Heart left ventricle (tissue), 13 donors: ENCODE measurements at regions not wholly inside any gene's neighbourhood (a gene's known extent, or its start where the extent isn't known, plus 50 kb on each side); places are given as distances from the start of the nearest gene placed in this dataset.

ENCODE experiments used
- POLR2A ChIP-seq, 2 donors: fragments of 450-650 bp; IDR thresholded peaks; one replicate each; pipeline ENCODE4 v1.6.1; 2017; ENCODE audit warnings: antibody characterized with exemption in 2 of 2, mild to moderate bottlenecking in 2 of 2, moderate library complexity in 2 of 2
- TF ChIP-seq, protein P1 (sequence below), 12 donors: fragments of 200-600 bp; sonication (generic) in 4 of 12; IDR thresholded peaks; one replicate each; pipeline versions ENCODE4 v1.5.0 to v1.8.0; 2018 to 2022; ENCODE audit warnings: antibody characterized with exemption in 12 of 12, mild to moderate bottlenecking in 5 of 12
- donor health status: ischemic (EF 13 %, LVEDD 7.1; RV severe dilation, severe dysfunction).
- donor health status: DM: no; HTN: yes; CAD: no.
- donor health status: DM: no; HTN: no; CAD: no.
- donor health status: ischemic (EF 25% LVEDD 6.9; RV normal size, moderate dysfunction).
- donor health status: ischemic (EF 25% LVEDD 5.7; RV mildly dilated, moderate dysfunction).
- donor health status: ischemic (EF 35%, LVEDD 5.7; RV mildly dilated, moderate dysfunction).
- donor health status: nonischemic (EF 11% LVEDD 7.7; RV severe dilation, severe dysfunction).
- donor health status: DM: yes; HTN: yes; CAD: no.
- donor health status: PGD.
- donor health status: ischemic (EF 29% LVEDD 5.4; RV normal size, mild dysfunction).
- donor health status: nonischemic (EF 23%, LVEDD 6.1; RV moderate dilation, normal function).

DNA sequence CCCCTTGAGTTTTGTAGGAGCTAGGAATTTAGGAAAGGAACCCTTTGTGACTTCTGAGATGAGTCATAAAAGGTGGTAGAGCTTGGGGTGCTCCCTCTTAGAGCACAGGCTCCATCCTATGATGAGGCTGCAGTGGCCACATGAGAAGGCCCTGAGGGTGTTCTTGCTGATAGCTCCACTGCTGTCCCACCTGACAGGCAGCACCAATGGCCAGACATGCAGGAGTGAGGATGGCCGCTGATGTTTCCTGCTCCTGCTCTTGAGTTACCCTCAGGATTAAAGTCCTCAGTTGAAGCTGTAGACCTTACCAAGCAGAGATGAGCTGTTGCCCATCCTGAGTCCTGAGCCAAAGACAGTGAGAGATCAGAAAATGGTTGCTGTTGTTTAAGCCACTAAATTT, 512.1 kb downstream of the CDH26 start:
- TF ChIP-seq, protein P1, sequence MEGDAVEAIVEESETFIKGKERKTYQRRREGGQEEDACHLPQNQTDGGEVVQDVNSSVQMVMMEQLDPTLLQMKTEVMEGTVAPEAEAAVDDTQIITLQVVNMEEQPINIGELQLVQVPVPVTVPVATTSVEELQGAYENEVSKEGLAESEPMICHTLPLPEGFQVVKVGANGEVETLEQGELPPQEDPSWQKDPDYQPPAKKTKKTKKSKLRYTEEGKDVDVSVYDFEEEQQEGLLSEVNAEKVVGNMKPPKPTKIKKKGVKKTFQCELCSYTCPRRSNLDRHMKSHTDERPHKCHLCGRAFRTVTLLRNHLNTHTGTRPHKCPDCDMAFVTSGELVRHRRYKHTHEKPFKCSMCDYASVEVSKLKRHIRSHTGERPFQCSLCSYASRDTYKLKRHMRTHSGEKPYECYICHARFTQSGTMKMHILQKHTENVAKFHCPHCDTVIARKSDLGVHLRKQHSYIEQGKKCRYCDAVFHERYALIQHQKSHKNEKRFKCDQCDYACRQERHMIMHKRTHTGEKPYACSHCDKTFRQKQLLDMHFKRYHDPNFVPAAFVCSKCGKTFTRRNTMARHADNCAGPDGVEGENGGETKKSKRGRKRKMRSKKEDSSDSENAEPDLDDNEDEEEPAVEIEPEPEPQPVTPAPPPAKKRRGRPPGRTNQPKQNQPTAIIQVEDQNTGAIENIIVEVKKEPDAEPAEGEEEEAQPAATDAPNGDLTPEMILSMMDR (IDR thresholded peaks at IDR 0.05), result no peak
- no peak for TF ChIP-seq POLR2A (IDR thresholded peaks at IDR 0.05)
